ENCODE measurements at regions not wholly inside any gene's neighbourhood (a gene's known extent, or its start where the extent isn't known, plus 50 kb on each side); places are given as distances from the start of the nearest gene placed in this dataset.

DNA sequence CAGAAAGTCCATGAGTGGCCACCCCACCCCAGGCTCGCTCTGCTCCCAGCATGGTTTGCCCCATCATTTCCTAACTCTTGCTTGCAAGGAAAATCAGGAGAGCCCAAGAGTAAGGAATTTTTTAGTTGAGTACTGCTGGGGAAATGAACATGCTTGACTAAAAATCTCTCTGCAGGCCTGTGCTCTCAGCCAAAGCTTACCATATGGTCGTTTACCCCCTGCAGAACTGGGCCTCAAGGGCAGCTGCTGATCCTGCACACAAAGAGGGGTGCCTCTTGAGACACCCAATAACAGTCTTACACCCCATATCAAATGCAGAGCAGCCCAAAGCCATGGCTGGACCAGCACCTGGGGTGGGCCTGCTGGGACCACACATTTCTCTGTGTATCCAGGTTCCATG, 183.2 kb downstream of the CXCL12 start:
- Histone ChIP-seq H3K9me3 (ENCODE audit: insufficient read depth in 2 of 2, low read depth in 1 of 2, low read length in 1 of 2) (no peaks in the 10 kb centered on the region), H3K4me2 (ENCODE audit: insufficient read depth in 1 of 2, low read depth in 2 of 2, low read length in 2 of 2) (no peak overlapping the region), H4K91ac (replicated peaks; ENCODE audit: insufficient read length, low read length) (no peak overlapping the region), H3K23me2 (ENCODE audit: low read depth, low read length) (no peaks in the 10 kb centered on the region), H4K8ac (ENCODE audit: extremely low read depth, insufficient read depth, low read length) (no peak overlapping the region), H2BK20ac (ENCODE audit: low read length) (no peak overlapping the region), H4K20me1 (replicated peaks in 1 of 2; ENCODE audit: control insufficient read depth in 1 of 2, insufficient read depth in 2 of 2, low read length in 2 of 2) (no peaks in the 10 kb centered on the region), H3K18ac (ENCODE audit: extremely low read depth, low read length) (no peak overlapping the region), H3K56ac (replicated peaks; ENCODE audit: insufficient read length, low read depth, low read length) (no peak overlapping the region), H4K5ac (ENCODE audit: insufficient read length, low read depth, low read length) (no peak overlapping the region), H2BK120ac (replicated peaks; ENCODE audit: low read depth, low read length) (no peak overlapping the region), H3K4ac (replicated peaks; ENCODE audit: insufficient read length, low read depth, low read length) (no peak overlapping the region), H2BK5ac (ENCODE audit: low read depth, low read length) (no peak overlapping the region), H2BK12ac (ENCODE audit: low read depth, low read length) (no peak overlapping the region), H2AK5ac (ENCODE audit: low read depth, low read length) (no peak overlapping the region), H3K4me3 (ENCODE audit: extremely low read depth in 1 of 4, insufficient read depth in 2 of 4, low read depth in 3 of 4, low read length in 4 of 4) (no peak overlapping the region), H3K23ac (ENCODE audit: insufficient read length) (no peak overlapping the region), H3K9ac (replicated peaks in 1 of 4; ENCODE audit: extremely low read depth in 1 of 4, low read depth in 3 of 4, low read length in 3 of 4) (no peak overlapping the region), H3K79me1 (ENCODE audit: low read depth, low read length) (no peaks in the 10 kb centered on the region), H2AFZ (ENCODE audit: low read length) (no peak overlapping the region), H3K79me2 (ENCODE audit: control insufficient read depth in 1 of 2, insufficient read depth in 2 of 2, low read length in 2 of 2) (no peaks in the 10 kb centered on the region), H3K4me1 (replicated peaks in 1 of 4; ENCODE audit: control insufficient read depth in 3 of 4, insufficient read depth in 4 of 4, low read length in 3 of 4) (peaks cover 0 to 5% (median 1%) of the 10 kb centered on the region in 4 experiments; a peak in 2 of 7 replicates), H3K14ac (ENCODE audit: insufficient read length) (no peak overlapping the region), H3K27ac (ENCODE audit: low read depth, low read length) (no peak overlapping the region), H3K36me3 (ENCODE audit: control insufficient read depth in 2 of 4, insufficient read depth in 4 of 4, low read length in 3 of 4) (no peaks in the 10 kb centered on the region), H2BK15ac (ENCODE audit: low read length) (no peak overlapping the region), H3K27me3 (replicated peaks in 1 of 4; ENCODE audit: control insufficient read depth in 3 of 4, extremely low read depth in 1 of 4, insufficient read depth in 3 of 4, low read length in 3 of 4) (no peaks in the 10 kb centered on the region)
- TF ChIP-seq, protein P1, sequence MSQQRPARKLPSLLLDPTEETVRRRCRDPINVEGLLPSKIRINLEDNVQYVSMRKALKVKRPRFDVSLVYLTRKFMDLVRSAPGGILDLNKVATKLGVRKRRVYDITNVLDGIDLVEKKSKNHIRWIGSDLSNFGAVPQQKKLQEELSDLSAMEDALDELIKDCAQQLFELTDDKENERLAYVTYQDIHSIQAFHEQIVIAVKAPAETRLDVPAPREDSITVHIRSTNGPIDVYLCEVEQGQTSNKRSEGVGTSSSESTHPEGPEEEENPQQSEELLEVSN (IDR thresholded peaks at IDR 0.05), result no peak
- no peak for TF ChIP-seq RXRA (IDR thresholded peaks at IDR 0.05; ENCODE audit: insufficient read depth, low read depth, low read length)
- ChIA-PET POLR2A (ENCODE audit: partially characterized antibody) (no interaction called here), CTCF (ENCODE audit: partially characterized antibody) (no interaction called here)
- no peak for DNase-seq (ENCODE audit: low read depth in 1 of 2, low spot score in 2 of 2)
- no peak for FAIRE-seq
- 89% methylated on average over 2 of the region's 2 CpGs; no CpG with 5 or more reads in 1 of the 2 experiments for WGBS, 2 experiments (ENCODE audit: extremely low coverage in 1 of 2, insufficient coverage in 1 of 2, insufficient read length in 1 of 2, insufficient replicate concordance in 2 of 2, low coverage in 1 of 2, low lambda C conversion rate in 2 of 2, missing lambda C conversion rate in 1 of 2)

Data from H1 (cell line).